OCI-LY7 (cell line): ENCODE measurements at regions not wholly inside any gene's neighbourhood (a gene's known extent, or its start where the extent isn't known, plus 50 kb on each side); places are given as distances from the start of the nearest gene placed in this dataset.
"Not testable (repeated sequence)": the region's sequence is repeated elsewhere in the genome, so short reads cannot be mapped to it uniquely, and the experiment has no call there.

ENCODE experiments used
- BruUV-seq: library from RNA; stranded (reverse); fragments of 400-500 nt; replicated peaks from 2 replicates; lab custom pipeline; 2021; lab: Mats Ljungman, UMichigan
- CTCF ChIA-PET: fragments of 300-600 bp; sonication (Branson Sonifier 250); formaldehyde crosslinking; loops from one replicate; lab custom pipeline; 2022; ENCODE audit warnings: antibody characterized with exemption; ENCODE audit not compliant: unreplicated experiment; lab: Charles Lee
- POLR2A ChIA-PET: fragments of 300-600 bp; sonication (Branson Sonifier 250); formaldehyde crosslinking; loops from one replicate; lab custom pipeline; 2022; ENCODE audit warnings: antibody characterized with exemption; lab: Charles Lee
- DNase-seq: peaks from one replicate; pipeline ENCODE4 v3.0.0-alpha.2; 2015; ENCODE audit warnings: low spot score
- H2AFZ ChIP-seq: fragments of 200-600 bp; sonication (generic), shearing (Covaris generic); 2 replicates; pipeline ENCODE4 v1.6.1; 2014; ENCODE audit warnings: mild to moderate bottlenecking, antibody characterized with exemption, low read length, moderate library complexity
- H3K27ac ChIP-seq: fragments of 200-600 bp; sonication (generic); 2 replicates; pipeline ENCODE4 v1.5.1; 2014; ENCODE audit warnings: mixed run types, low read depth, mild to moderate bottlenecking, moderate library complexity, low read length, inconsistent platforms; ENCODE audit not compliant: poor library complexity, severe bottlenecking
- H3K36me3 ChIP-seq: fragments of 200-600 bp; sonication (generic); 2 replicates; pipeline ENCODE4 v1.6.1; 2014; ENCODE audit warnings: mild to moderate bottlenecking, antibody characterized with exemption, low read length, moderate library complexity, mixed read lengths; ENCODE audit not compliant: insufficient read depth
- H3K4me1 ChIP-seq: fragments of 200-600 bp; sonication (generic); 2 replicates; pipeline ENCODE4 v1.5.1; 2014; ENCODE audit warnings: mild to moderate bottlenecking, low read length; ENCODE audit not compliant: insufficient read depth, poor library complexity, severe bottlenecking
- H3K4me2 ChIP-seq: fragments of 200-600 bp; sonication (generic); 2 replicates; pipeline ENCODE4 v1.6.1; 2014; ENCODE audit warnings: mild to moderate bottlenecking, low read length
- H3K4me3 ChIP-seq: fragments of 200-600 bp; sonication (generic); 2 replicates; pipeline ENCODE4 v1.5.1; 2014; ENCODE audit warnings: mild to moderate bottlenecking, low read depth, low read length; ENCODE audit not compliant: poor library complexity, severe bottlenecking
- H3K79me2 ChIP-seq: fragments of 200-600 bp; sonication (generic); 2 replicates; pipeline ENCODE4 v1.6.1; 2016; ENCODE audit warnings: low read depth, mild to moderate bottlenecking, low read length, moderate library complexity, mixed read lengths; ENCODE audit not compliant: insufficient read depth
- H3K9me2 ChIP-seq: fragments of 200-600 bp; sonication (generic); 2 replicates; pipeline ENCODE4 v1.6.1; 2016; ENCODE audit warnings: mild to moderate bottlenecking, low read length, mixed read lengths; ENCODE audit not compliant: insufficient read depth
- H3K9me3 ChIP-seq: fragments of 200-600 bp; sonication (generic); 2 replicates; pipeline ENCODE4 v1.6.1; 2014; ENCODE audit warnings: mild to moderate bottlenecking, mixed run types, low read length, mixed read lengths
- H4K20me1 ChIP-seq: fragments of 200-600 bp; sonication (generic); 2 replicates; pipeline ENCODE4 v1.6.1; 2014; ENCODE audit warnings: mild to moderate bottlenecking, antibody characterized with exemption, low read length, moderate library complexity, mixed read lengths; ENCODE audit not compliant: insufficient read depth
- EZH2phosphoT487 ChIP-seq: fragments of 200-600 bp; sonication (generic); IDR thresholded peaks from 2 replicates; pipeline ENCODE4 v1.6.1; 2018; ENCODE audit warnings: low read depth, borderline replicate concordance, mild to moderate bottlenecking, mixed run types, antibody characterized with exemption, low read length, moderate library complexity, mixed read lengths
- intact Hi-C: fragments of 100-400 bp; cut with micrococcal nuclease; formaldehyde crosslinking; loops from one replicate; pipeline ENCODE4 v1.10.0; 2022; ENCODE audit not compliant: unreplicated experiment
- TF ChIP-seq, protein P1 (sequence below): fragments of 200-600 bp; sonication (generic); conservative IDR thresholded peaks from 2 replicates; pipeline ENCODE4 v1.5.1; 2014; ENCODE audit warnings: mild to moderate bottlenecking, antibody characterized with exemption, low read length, moderate library complexity, mixed read lengths

DNA sequence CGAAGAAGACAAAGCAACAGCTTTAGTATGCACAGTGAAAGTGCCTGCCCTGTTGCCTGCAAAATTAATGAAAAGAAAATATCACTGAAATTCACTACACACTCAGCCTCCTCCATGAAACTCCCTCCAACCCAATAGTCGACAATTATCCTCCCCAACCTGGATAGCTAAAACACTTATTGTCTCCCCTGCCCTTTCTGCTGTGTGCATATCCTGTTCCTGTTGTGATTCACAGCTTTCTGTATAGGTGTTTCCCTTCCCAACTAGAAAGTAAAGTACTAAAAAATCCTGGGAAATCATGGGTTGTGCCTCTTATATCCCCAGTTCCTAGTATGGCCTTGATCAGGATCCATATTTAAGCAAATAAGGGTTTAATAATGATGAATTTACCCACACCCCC is 412.1 kb downstream of the LTN1 start:
- ChIA-PET CTCF (interaction anchor here (0.7 kb wide), 1 partner anchor 243 kb away, joined by 4 read pairs; no protein-coding TSS in a partner anchor), POLR2A (interaction anchor here (0.7 kb wide), 2 partner anchors 27 to 1760 kb away, joined by 3 to 4 read pairs; no protein-coding TSS in a partner anchor)
- no peak for DNase-seq
- no peaks in the 10 kb centered on the region for H3K4me1 ChIP-seq
- H3K4me2 ChIP-seq, result no peak overlapping the region
- no peaks in the 10 kb centered on the region for H4K20me1 ChIP-seq
- TF ChIP-seq EZH2phosphoT487, result no peak
- TF ChIP-seq, protein P1, sequence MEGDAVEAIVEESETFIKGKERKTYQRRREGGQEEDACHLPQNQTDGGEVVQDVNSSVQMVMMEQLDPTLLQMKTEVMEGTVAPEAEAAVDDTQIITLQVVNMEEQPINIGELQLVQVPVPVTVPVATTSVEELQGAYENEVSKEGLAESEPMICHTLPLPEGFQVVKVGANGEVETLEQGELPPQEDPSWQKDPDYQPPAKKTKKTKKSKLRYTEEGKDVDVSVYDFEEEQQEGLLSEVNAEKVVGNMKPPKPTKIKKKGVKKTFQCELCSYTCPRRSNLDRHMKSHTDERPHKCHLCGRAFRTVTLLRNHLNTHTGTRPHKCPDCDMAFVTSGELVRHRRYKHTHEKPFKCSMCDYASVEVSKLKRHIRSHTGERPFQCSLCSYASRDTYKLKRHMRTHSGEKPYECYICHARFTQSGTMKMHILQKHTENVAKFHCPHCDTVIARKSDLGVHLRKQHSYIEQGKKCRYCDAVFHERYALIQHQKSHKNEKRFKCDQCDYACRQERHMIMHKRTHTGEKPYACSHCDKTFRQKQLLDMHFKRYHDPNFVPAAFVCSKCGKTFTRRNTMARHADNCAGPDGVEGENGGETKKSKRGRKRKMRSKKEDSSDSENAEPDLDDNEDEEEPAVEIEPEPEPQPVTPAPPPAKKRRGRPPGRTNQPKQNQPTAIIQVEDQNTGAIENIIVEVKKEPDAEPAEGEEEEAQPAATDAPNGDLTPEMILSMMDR, result no peak
- H3K9me2 ChIP-seq, result 0 out of 2 replicates have a peak, but pooled peaks cover 3% of the 10 kb centered on the region
- H3K4me3 ChIP-seq, result no peak overlapping the region
- no peaks in the 10 kb centered on the region for H3K9me3 ChIP-seq
- no peak overlapping the region for H2AFZ ChIP-seq
- no peaks in the 10 kb centered on the region for H3K36me3 ChIP-seq
- no peaks in the 10 kb centered on the region for H3K79me2 ChIP-seq
- no TSS peak for BruUV-seq
- no peak overlapping the region for H3K27ac ChIP-seq
- intact Hi-C loops, result no loop called here

DNA sequence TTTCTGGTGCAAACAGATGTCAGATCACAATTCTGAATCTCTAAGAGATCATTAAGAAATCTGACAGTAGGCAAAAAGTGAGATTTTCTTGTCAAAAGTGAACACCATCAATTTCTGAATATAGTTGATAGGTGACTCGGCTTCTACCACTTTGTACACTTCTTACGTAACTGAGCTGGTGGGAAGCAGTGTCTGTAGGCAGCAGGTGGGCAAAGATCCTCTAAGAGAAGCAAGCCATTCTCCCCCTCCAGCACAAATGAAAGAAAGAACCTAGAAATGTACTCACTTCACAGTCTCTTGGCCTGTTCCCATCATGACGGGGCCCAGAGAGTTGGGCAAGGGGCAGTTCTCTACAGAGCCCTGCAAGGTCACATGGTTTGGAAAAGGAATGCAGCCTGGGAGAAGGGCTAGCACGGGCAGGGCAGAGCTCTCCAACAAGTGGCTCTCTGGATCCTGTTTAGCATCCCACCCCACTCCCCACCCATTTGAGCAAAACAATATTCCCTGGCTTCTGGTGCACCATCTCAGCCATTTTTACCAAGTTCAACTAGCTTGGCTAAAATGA is 412.6 kb downstream of the LTN1 start:
- Histone ChIP-seq H3K79me2 (no peaks in the 10 kb centered on the region), H4K20me1 (no peaks in the 10 kb centered on the region), H3K9me3 (no peaks in the 10 kb centered on the region), H3K36me3 (no peaks in the 10 kb centered on the region), H3K9me2 (0 out of 2 replicates have a peak, but pooled peaks cover 3% of the 10 kb centered on the region), H3K4me1 (no peaks in the 10 kb centered on the region), H3K27ac (no peak overlapping the region), H2AFZ (no peak overlapping the region), H3K4me2 (no peak overlapping the region), H3K4me3 (no peak overlapping the region)
- TF ChIP-seq, protein P1, result no peak
- no peak for TF ChIP-seq EZH2phosphoT487
- POLR2A ChIA-PET, result interaction anchor here (0.6 to 0.7 kb wide), 2 partner anchors 327 to 1760 kb away, joined by 3 to 4 read pairs; no protein-coding TSS in a partner anchor
- intact Hi-C loops, result no loop called here
- no peak for DNase-seq
- BruUV-seq, result no TSS peak
- CTCF ChIA-PET, result interaction anchor here (0.7 kb wide), 1 partner anchor 243 kb away, joined by 4 read pairs; no protein-coding TSS in a partner anchor

DNA sequence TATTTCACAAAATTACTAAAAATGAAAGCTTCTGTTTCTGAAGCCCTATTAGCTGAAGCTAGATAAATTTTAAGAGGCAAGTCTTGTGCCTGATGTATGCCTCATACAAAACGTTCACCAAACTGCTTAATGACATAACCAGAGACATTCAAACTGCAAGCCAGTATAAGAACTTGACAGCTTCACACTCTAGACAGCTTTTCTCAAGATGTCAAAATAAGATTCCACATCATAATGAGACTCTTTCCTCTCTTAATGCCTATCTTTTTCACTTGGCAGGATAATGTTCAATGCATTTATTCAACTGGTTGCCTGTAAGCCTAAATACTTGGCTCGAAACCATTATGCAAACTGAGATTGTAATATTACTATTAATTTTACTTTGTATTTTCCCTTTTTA is 424.0 kb downstream of the LTN1 start:
- H3K9me2 ChIP-seq, result no peaks in the 10 kb centered on the region
- no peak overlapping the region for H3K4me3 ChIP-seq
- BruUV-seq, result no TSS peak
- H3K4me2 ChIP-seq, result no peak overlapping the region
- H3K4me1 ChIP-seq, result no peaks in the 10 kb centered on the region
- no peak overlapping the region for H2AFZ ChIP-seq
- CTCF ChIA-PET, result no interaction called here
- no peaks in the 10 kb centered on the region for H4K20me1 ChIP-seq
- no peak for DNase-seq
- intact Hi-C loops, result no loop called here
- no peaks in the 10 kb centered on the region for H3K79me2 ChIP-seq
- H3K36me3 ChIP-seq, result no peaks in the 10 kb centered on the region
- peaks cover 9% of the 10 kb centered on the region; the same call in 1 of the 2 replicates for H3K9me3 ChIP-seq
- POLR2A ChIA-PET, result no interaction called here
- TF ChIP-seq, protein P1, result no peak
- no peak for TF ChIP-seq EZH2phosphoT487
- H3K27ac ChIP-seq, result no peak overlapping the region

DNA sequence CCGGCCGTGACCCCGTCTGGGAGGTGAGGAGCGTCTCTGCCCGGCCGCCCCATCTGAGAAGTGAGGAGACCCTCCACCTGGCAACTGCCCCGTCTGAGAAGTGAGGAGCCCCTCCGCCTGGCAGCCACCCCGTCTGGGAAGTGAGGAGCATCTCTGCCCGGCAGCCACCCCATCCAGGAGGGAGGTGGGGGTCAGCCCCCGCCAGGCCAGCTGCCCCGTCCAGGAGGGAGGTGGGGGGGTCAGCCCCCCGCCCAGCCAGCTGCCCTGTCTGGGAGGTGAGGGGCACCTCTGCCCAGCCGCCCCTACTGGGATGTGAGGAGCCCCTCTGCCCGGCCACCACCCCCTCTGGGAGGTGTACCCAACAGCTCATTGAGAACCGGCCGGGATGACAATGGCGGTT is 428.7 kb downstream of the LTN1 start:
- intact Hi-C loops, H4K20me1 ChIP-seq, H3K36me3 ChIP-seq, BruUV-seq, H3K4me2 ChIP-seq, H3K9me3 ChIP-seq, DNase-seq, H3K4me3 ChIP-seq, H3K9me2 ChIP-seq, CTCF ChIA-PET, H3K27ac ChIP-seq, H3K79me2 ChIP-seq, H3K4me1 ChIP-seq, POLR2A ChIA-PET, H2AFZ ChIP-seq: not testable (repeated sequence)
